GM12878 (cell line): ENCODE measurements at regions not wholly inside any gene's neighbourhood (a gene's known extent, or its start where the extent isn't known, plus 50 kb on each side); places are given as distances from the start of the nearest gene placed in this dataset.

ENCODE experiments used
- BCL3 ChIP-seq: IDR thresholded peaks from 2 replicates; pipeline ENCODE4 v1.6.1; 2011; ENCODE audit warnings: borderline replicate concordance, low read depth, mild to moderate bottlenecking, moderate library complexity, low read length; ENCODE audit not compliant: insufficient read depth, poor library complexity, severe bottlenecking
- EGR1 ChIP-seq, 2 experiments: IDR thresholded peaks; 1 replicate in 1 of 2; 2 replicates in 1 of 2; pipeline ENCODE4 v1.6.1; 2011 to 2012; ENCODE audit warnings: low read depth in 2 of 2, low read length in 2 of 2, borderline replicate concordance in 1 of 2, mild to moderate bottlenecking in 1 of 2, moderate library complexity in 1 of 2
- GATAD2B ChIP-seq: fragments of 450-650 bp; conservative IDR thresholded peaks from 2 replicates; pipeline ENCODE4 v1.6.1; 2017; ENCODE audit warnings: low read depth, mild to moderate bottlenecking, moderate library complexity
- MEF2A ChIP-seq: IDR thresholded peaks from 2 replicates; pipeline ENCODE4 v1.6.1; 2011; ENCODE audit warnings: low read depth, mild to moderate bottlenecking, low read length, moderate library complexity; ENCODE audit not compliant: insufficient read depth
- PML ChIP-seq: IDR thresholded peaks from 2 replicates; pipeline ENCODE4 v1.6.1; 2012; ENCODE audit warnings: low read length, inconsistent platforms
- RAD51 ChIP-seq: fragments of 450-650 bp; IDR thresholded peaks from 2 replicates; pipeline ENCODE4 v1.6.1; 2016; ENCODE audit warnings: moderate library complexity, mild to moderate bottlenecking, inconsistent platforms
- SPI1 ChIP-seq: IDR thresholded peaks from 2 replicates; pipeline ENCODE4 v1.6.1; 2011; ENCODE audit warnings: low read depth, mild to moderate bottlenecking, low read length, moderate library complexity, borderline replicate concordance; ENCODE audit not compliant: insufficient read depth
- SREBF2 ChIP-seq: IDR thresholded peaks from 2 replicates; pipeline ENCODE4 v1.6.1; 2012; ENCODE audit warnings: mild to moderate bottlenecking, low read length
- SRF ChIP-seq, 2 experiments: IDR thresholded peaks; 2 replicates each; pipeline ENCODE4 v1.6.1; 2011; ENCODE audit warnings: low read depth in 2 of 2, low read length in 2 of 2, mild to moderate bottlenecking in 1 of 2, moderate library complexity in 1 of 2
- ZBED1 ChIP-seq: IDR thresholded peaks from 2 replicates; pipeline ENCODE4 v1.6.1; 2016; ENCODE audit warnings: borderline replicate concordance
- ZNF217 ChIP-seq: fragments of 450-650 bp; IDR thresholded peaks from 2 replicates; pipeline ENCODE4 v1.6.1; 2017; ENCODE audit warnings: antibody characterized with exemption, mild to moderate bottlenecking
- ZNF687 ChIP-seq: fragments of 450-650 bp; IDR thresholded peaks from 2 replicates; pipeline ENCODE4 v1.6.1; 2017; ENCODE audit warnings: mild to moderate bottlenecking, moderate library complexity

GRCh38 chr1:78790174-78790573 lies 140.5 kb downstream of the IFI44 start (continued):
- no peak for TF ChIP-seq ZNF687
- TF ChIP-seq MEF2A, result no peak
- TF ChIP-seq SREBF2, result no peak
- no peak for TF ChIP-seq ZBED1
- TF ChIP-seq BCL3, result no peak
- no peak for TF ChIP-seq PML
- TF ChIP-seq RAD51, result no peak
- TF ChIP-seq SPI1, result no peak
- no peak for TF ChIP-seq ZNF217
- no peak for TF ChIP-seq GATAD2B
- no peak for TF ChIP-seq EGR1 (IDR thresholded peaks at IDR 0.05; ENCODE audit: borderline replicate concordance in 1 of 2, low read depth in 2 of 2, low read length in 2 of 2)
- no peak for TF ChIP-seq SRF (IDR thresholded peaks at IDR 0.05; ENCODE audit: low read depth in 2 of 2, low read length in 2 of 2)
